ENCODE measurements at regions not wholly inside any gene's neighbourhood (a gene's known extent, or its start where the extent isn't known, plus 50 kb on each side); places are given as distances from the start of the nearest gene placed in this dataset.

GRCh38 chr6:1491591-1492319 lies 102.4 kb downstream of the FOXF2 start:
- Histone ChIP-seq H3K9me3 (ENCODE audit: control insufficient read depth, low read length) (no peaks in the 10 kb centered on the region), H3K4me3 (ENCODE audit: low read length in 2 of 2) (no peak overlapping the region), H3K27ac (ENCODE audit: low read depth in 1 of 2, low read length in 2 of 2) (no peak overlapping the region), H3K36me3 (ENCODE audit: control insufficient read depth in 1 of 2, insufficient read depth in 2 of 2, low read length in 1 of 2) (no peaks in the 10 kb centered on the region), H3K4me1 (ENCODE audit: control insufficient read depth in 1 of 2, insufficient read depth in 2 of 2, low read length in 2 of 2) (no peaks in the 10 kb centered on the region), H3K27me3 (ENCODE audit: control insufficient read depth in 1 of 2, insufficient read depth in 2 of 2, low read length in 1 of 2) (no peaks in the 10 kb centered on the region)
- ATAC-seq (ENCODE audit: low FRiP score): no peak
- DNase-seq: no peak
- intact Hi-C loops (cut with DNase I): no loop called here
- 32 to 33% methylated on average over 10 of the region's 10 CpGs for WGBS, 2 donors

GRCh38 chr6:1494671-1495070 lies 105.3 kb downstream of the FOXF2 start:
- DNase-seq (no peak), ATAC-seq (ENCODE audit: low FRiP score) (no peak)
- Histone ChIP-seq H3K9me3 (ENCODE audit: control insufficient read depth, low read length) (no peaks in the 10 kb centered on the region), H3K4me3 (ENCODE audit: low read length in 2 of 2) (no peak overlapping the region), H3K4me1 (ENCODE audit: control insufficient read depth in 1 of 2, insufficient read depth in 2 of 2, low read length in 2 of 2) (no peaks in the 10 kb centered on the region), H3K27ac (ENCODE audit: low read depth in 1 of 2, low read length in 2 of 2) (no peak overlapping the region), H3K27me3 (ENCODE audit: control insufficient read depth in 1 of 2, insufficient read depth in 2 of 2, low read length in 1 of 2) (no peaks in the 10 kb centered on the region), H3K36me3 (ENCODE audit: control insufficient read depth in 1 of 2, insufficient read depth in 2 of 2, low read length in 1 of 2) (no peaks in the 10 kb centered on the region)
- WGBS, 2 donors: 90 to 98% methylated on average over 9 of the region's 9 CpGs
- intact Hi-C loops (cut with DNase I): no loop called here

GRCh38 chr6:1495344-1495743 lies 106.0 kb downstream of the FOXF2 start:
- ATAC-seq (ENCODE audit: low FRiP score): no peak
- H3K27me3 ChIP-seq (ENCODE audit: control insufficient read depth in 1 of 2, insufficient read depth in 2 of 2, low read length in 1 of 2): no peaks in the 10 kb centered on the region

GRCh38 chr6:1496092-1496491 lies 106.7 kb downstream of the FOXF2 start:
- Histone ChIP-seq H3K27me3 (ENCODE audit: control insufficient read depth in 1 of 2, insufficient read depth in 2 of 2, low read length in 1 of 2) (no peaks in the 10 kb centered on the region), H3K27ac (ENCODE audit: low read depth in 1 of 2, low read length in 2 of 2) (no peak overlapping the region), H3K4me1 (ENCODE audit: control insufficient read depth in 1 of 2, insufficient read depth in 2 of 2, low read length in 2 of 2) (no peaks in the 10 kb centered on the region), H3K9me3 (ENCODE audit: control insufficient read depth, low read length) (no peaks in the 10 kb centered on the region), H3K4me3 (ENCODE audit: low read length in 2 of 2) (no peak overlapping the region), H3K36me3 (ENCODE audit: control insufficient read depth in 1 of 2, insufficient read depth in 2 of 2, low read length in 1 of 2) (no peaks in the 10 kb centered on the region)
- intact Hi-C loops (cut with DNase I): no loop called here
- no peak for DNase-seq
- 89 to 98% methylated on average over 5 of the region's 5 CpGs for WGBS, 2 donors
- ATAC-seq (ENCODE audit: low FRiP score): no peak

More at GRCh38 chr6:1495344-1495743, 106.0 kb downstream of the FOXF2 start:
- WGBS, 2 donors: 92 to 98% methylated on average over 4 of the region's 4 CpGs
- intact Hi-C loops (cut with DNase I): no loop called here
- no peak overlapping the region for H3K4me3 ChIP-seq (ENCODE audit: low read length in 2 of 2)
- no peak for DNase-seq
- H3K4me1 ChIP-seq (ENCODE audit: control insufficient read depth in 1 of 2, insufficient read depth in 2 of 2, low read length in 2 of 2): no peaks in the 10 kb centered on the region
- H3K36me3 ChIP-seq (ENCODE audit: control insufficient read depth in 1 of 2, insufficient read depth in 2 of 2, low read length in 1 of 2): no peaks in the 10 kb centered on the region
- H3K27ac ChIP-seq (ENCODE audit: low read depth in 1 of 2, low read length in 2 of 2): no peak overlapping the region
- no peaks in the 10 kb centered on the region for H3K9me3 ChIP-seq (ENCODE audit: control insufficient read depth, low read length)

- ATAC-seq (ENCODE audit: low FRiP score) (no peak), DNase-seq (no peak)
- Histone ChIP-seq H3K4me3 (ENCODE audit: low read length in 2 of 2) (no peak overlapping the region), H3K27me3 (ENCODE audit: control insufficient read depth in 1 of 2, insufficient read depth in 2 of 2, low read length in 1 of 2) (no peaks in the 10 kb centered on the region), H3K36me3 (ENCODE audit: control insufficient read depth in 1 of 2, insufficient read depth in 2 of 2, low read length in 1 of 2) (no peaks in the 10 kb centered on the region), H3K27ac (ENCODE audit: low read depth in 1 of 2, low read length in 2 of 2) (no peak overlapping the region), H3K4me1 (ENCODE audit: control insufficient read depth in 1 of 2, insufficient read depth in 2 of 2, low read length in 2 of 2) (no peaks in the 10 kb centered on the region), H3K9me3 (ENCODE audit: control insufficient read depth, low read length) (no peaks in the 10 kb centered on the region)
- 34 to 44% methylated on average over 13 to 16 of the region's 16 CpGs for WGBS, 2 donors
- intact Hi-C loops (cut with DNase I): no loop called here
Observed at GRCh38 chr6:1496836-1497760, 107.7 kb downstream of the FOXF2 start.

- ATAC-seq (ENCODE audit: low FRiP score) (no peak), DNase-seq (no peak)
- 20 to 21% methylated on average over 4 of the region's 4 CpGs for WGBS, 2 donors
- intact Hi-C loops (cut with DNase I): no loop called here
- H3K4me3 ChIP-seq (ENCODE audit: low read length in 2 of 2): no peak overlapping the region
- H3K27me3 ChIP-seq (ENCODE audit: control insufficient read depth in 1 of 2, insufficient read depth in 2 of 2, low read length in 1 of 2): no peaks in the 10 kb centered on the region
- H3K9me3 ChIP-seq (ENCODE audit: control insufficient read depth, low read length): no peaks in the 10 kb centered on the region
- H3K36me3 ChIP-seq (ENCODE audit: control insufficient read depth in 1 of 2, insufficient read depth in 2 of 2, low read length in 1 of 2): no peaks in the 10 kb centered on the region
- H3K27ac ChIP-seq (ENCODE audit: low read depth in 1 of 2, low read length in 2 of 2): no peak overlapping the region
- no peaks in the 10 kb centered on the region for H3K4me1 ChIP-seq (ENCODE audit: control insufficient read depth in 1 of 2, insufficient read depth in 2 of 2, low read length in 2 of 2)
Observed at GRCh38 chr6:1497761-1498105, 108.4 kb downstream of the FOXF2 start.

- Histone ChIP-seq H3K36me3 (ENCODE audit: control insufficient read depth in 1 of 2, insufficient read depth in 2 of 2, low read length in 1 of 2) (no peaks in the 10 kb centered on the region), H3K4me1 (ENCODE audit: control insufficient read depth in 1 of 2, insufficient read depth in 2 of 2, low read length in 2 of 2) (no peaks in the 10 kb centered on the region), H3K9me3 (ENCODE audit: control insufficient read depth, low read length) (no peaks in the 10 kb centered on the region), H3K27me3 (ENCODE audit: control insufficient read depth in 1 of 2, insufficient read depth in 2 of 2, low read length in 1 of 2) (no peaks in the 10 kb centered on the region), H3K4me3 (ENCODE audit: low read length in 2 of 2) (no peak overlapping the region), H3K27ac (ENCODE audit: low read depth in 1 of 2, low read length in 2 of 2) (no peak overlapping the region)
- WGBS, 2 donors: 71 to 72% methylated on average over 8 of the region's 8 CpGs
- DNase-seq (no peak), ATAC-seq (ENCODE audit: low FRiP score) (no peak)
- intact Hi-C loops (cut with DNase I): no loop called here
Observed at GRCh38 chr6:1498491-1499113, 109.2 kb downstream of the FOXF2 start.

GRCh38 chr6:1499777-1500176 lies 109.9 kb upstream of the FOXC1 start:
- WGBS, 2 donors: 58 to 69% methylated on average over 8 of the region's 8 CpGs
- no peak overlapping the region for H3K27ac ChIP-seq (ENCODE audit: low read depth in 1 of 2, low read length in 2 of 2)
- H3K4me1 ChIP-seq (ENCODE audit: control insufficient read depth in 1 of 2, insufficient read depth in 2 of 2, low read length in 2 of 2): no peaks in the 10 kb centered on the region
- intact Hi-C loops (cut with DNase I): no loop called here
- no peaks in the 10 kb centered on the region for H3K27me3 ChIP-seq (ENCODE audit: control insufficient read depth in 1 of 2, insufficient read depth in 2 of 2, low read length in 1 of 2)
- DNase-seq (no peak), ATAC-seq (ENCODE audit: low FRiP score) (no peak)
- H3K4me3 ChIP-seq (ENCODE audit: low read length in 2 of 2): no peak overlapping the region
- H3K9me3 ChIP-seq (ENCODE audit: control insufficient read depth, low read length): no peaks in the 10 kb centered on the region
- no peaks in the 10 kb centered on the region for H3K36me3 ChIP-seq (ENCODE audit: control insufficient read depth in 1 of 2, insufficient read depth in 2 of 2, low read length in 1 of 2)
